IMR-90 (cell line): ENCODE measurements at regions not wholly inside any gene's neighbourhood (a gene's known extent, or its start where the extent isn't known, plus 50 kb on each side); places are given as distances from the start of the nearest gene placed in this dataset.

ENCODE experiments used
- ATAC-seq: fragments of 200-7000 bp; cut with Tn5 transposase; 2 replicates; pipeline ENCODE4 v1.9.1; 2020; ENCODE audit warnings: low read depth, mild to moderate bottlenecking, moderate library complexity
- BruUV-seq: library from RNA; stranded (reverse); fragments of 400-500 nt; replicated peaks from 2 replicates; lab custom pipeline; 2021; lab: Mats Ljungman, UMichigan
- CTCF ChIA-PET: fragments of 300-600 bp; formaldehyde crosslinking; extraction: SDS; loops from one replicate; lab custom pipeline; 2021; ENCODE audit warnings: antibody characterized with exemption; lab: Yijun Ruan, JAX
- POLR2A ChIA-PET: fragments of 300-600 bp; sonication (Branson Sonifier 250); formaldehyde crosslinking; loops from one replicate; lab custom pipeline; 2022; ENCODE audit warnings: antibody characterized with exemption; ENCODE audit not compliant: unreplicated experiment; lab: Charles Lee
- DNase-seq: peaks from one replicate; pipeline ENCODE4 v3.0.0; 2013
- H2AFZ ChIP-seq: replicated peaks from 2 replicates; pipeline ENCODE3; 2013; ENCODE audit warnings: low read length, mild to moderate bottlenecking; ENCODE audit not compliant: poor library complexity
- H2AK5ac ChIP-seq: 2 replicates; pipeline ENCODE4 v1.6.1; 2013; ENCODE audit warnings: low read depth, low read length, inconsistent platforms
- H2AK9ac ChIP-seq: replicated peaks from 2 replicates; pipeline ENCODE3; 2013; ENCODE audit warnings: mild to moderate bottlenecking, low read depth, low read length, moderate library complexity; ENCODE audit not compliant: poor library complexity
- H2BK120ac ChIP-seq: 2 replicates; pipeline ENCODE4 v1.6.1; 2013; ENCODE audit warnings: low read depth, low read length, inconsistent platforms
- H2BK15ac ChIP-seq: 3 replicates; pipeline ENCODE4 v1.6.1; 2013; ENCODE audit warnings: low read depth, low read length, inconsistent platforms
- H2BK20ac ChIP-seq: 2 replicates; pipeline ENCODE4 v1.6.1; 2013; ENCODE audit warnings: low read depth, mild to moderate bottlenecking, inconsistent platforms, low read length, moderate library complexity
- H2BK5ac ChIP-seq: 2 replicates; pipeline ENCODE4 v1.6.1; 2013; ENCODE audit warnings: mild to moderate bottlenecking, low read depth, low read length, inconsistent platforms; ENCODE audit not compliant: poor library complexity, severe bottlenecking
- H3K14ac ChIP-seq: replicated peaks from 2 replicates; pipeline ENCODE4 v1.6.1; 2013; ENCODE audit warnings: low read depth, low read length, inconsistent platforms
- H3K18ac ChIP-seq: 2 replicates; pipeline ENCODE4 v1.6.1; 2013; ENCODE audit warnings: low read depth, low read length, control low read depth
- H3K23ac ChIP-seq: 2 replicates; pipeline ENCODE4 v1.6.1; 2013; ENCODE audit warnings: low read depth, low read length, inconsistent platforms
- H3K27ac ChIP-seq: 2 replicates; pipeline ENCODE4 v1.5.1; 2013; ENCODE audit warnings: mild to moderate bottlenecking, control low read depth, low read length; ENCODE audit not compliant: insufficient read depth
- H3K27me3 ChIP-seq: 2 replicates; pipeline ENCODE4 v1.6.1; 2013; ENCODE audit warnings: low read length; ENCODE audit not compliant: control insufficient read depth, insufficient read depth
- H3K36me3 ChIP-seq: 2 replicates; pipeline ENCODE4 v1.6.1; 2013; ENCODE audit warnings: low read length, mixed read lengths; ENCODE audit not compliant: control insufficient read depth, insufficient read depth
- H3K4ac ChIP-seq: 2 replicates; pipeline ENCODE4 v1.6.1; 2013; ENCODE audit warnings: low read depth, low read length, inconsistent platforms
- H3K4me1 ChIP-seq: 2 replicates; pipeline ENCODE4 v1.6.1; 2013; ENCODE audit warnings: low read length, mixed read lengths; ENCODE audit not compliant: control insufficient read depth, insufficient read depth
- H3K4me2 ChIP-seq: 2 replicates; pipeline ENCODE4 v1.6.1; 2013; ENCODE audit warnings: low read depth, mild to moderate bottlenecking, control low read depth, low read length, moderate library complexity
- H3K4me3 ChIP-seq: 2 replicates; pipeline ENCODE4 v1.5.1; 2013; ENCODE audit warnings: low read depth, mild to moderate bottlenecking, control low read depth, low read length, moderate library complexity; ENCODE audit not compliant: insufficient read depth
- H3K56ac ChIP-seq: 2 replicates; pipeline ENCODE4 v1.6.1; 2013; ENCODE audit warnings: low read length, inconsistent platforms; ENCODE audit not compliant: insufficient read depth; ENCODE audit errors: extremely low read depth
- H3K79me1 ChIP-seq, 2 experiments: 2 replicates each; pipeline ENCODE4 v1.6.1; 2013; ENCODE audit warnings: low read length in 2 of 2, inconsistent platforms in 1 of 2, low read depth in 1 of 2
- H3K9ac ChIP-seq: 2 replicates; pipeline ENCODE4 v1.6.1; 2013; ENCODE audit warnings: low read depth, low read length, control low read depth
- H3K9me1 ChIP-seq: 2 replicates; pipeline ENCODE4 v1.6.1; 2013; ENCODE audit warnings: low read length, inconsistent platforms; ENCODE audit not compliant: insufficient read depth
- H3K9me3 ChIP-seq: 2 replicates; pipeline ENCODE4 v1.6.1; 2013; ENCODE audit warnings: low read length; ENCODE audit not compliant: control insufficient read depth, insufficient read depth
- H4K20me1 ChIP-seq: 2 replicates; pipeline ENCODE4 v1.6.1; 2013; ENCODE audit warnings: low read length, inconsistent platforms; ENCODE audit not compliant: insufficient read depth
- H4K5ac ChIP-seq: 2 replicates; pipeline ENCODE4 v1.6.1; 2013; ENCODE audit warnings: mild to moderate bottlenecking, low read depth, low read length, control low read depth
- H4K8ac ChIP-seq, 2 experiments: 2 replicates each; pipeline ENCODE4 v1.6.1; 2013; ENCODE audit warnings: low read depth in 2 of 2, low read length in 2 of 2, control low read depth in 1 of 2, inconsistent platforms in 1 of 2
- H4K91ac ChIP-seq: 2 replicates; pipeline ENCODE4 v1.6.1; 2013; ENCODE audit warnings: low read depth, low read length, inconsistent platforms; ENCODE audit not compliant: insufficient read depth
- BHLHE40 ChIP-seq: fragments of 150-350 bp; IDR thresholded peaks from 2 replicates; pipeline ENCODE4 v1.6.1; 2016; ENCODE audit warnings: mild to moderate bottlenecking, low read depth, low read length
- CEBPB ChIP-seq: IDR thresholded peaks from 2 replicates; pipeline ENCODE4 v1.6.1; 2012; ENCODE audit warnings: low read depth, low read length, improper control_type of control experiment
- CTCF ChIP-seq: conservative IDR thresholded peaks from 2 replicates; pipeline ENCODE4 v1.5.1; 2012; ENCODE audit warnings: mild to moderate bottlenecking, low read depth, low read length, improper control_type of control experiment
- ELK1 ChIP-seq: fragments of 150-350 bp; IDR thresholded peaks from 2 replicates; pipeline ENCODE4 v1.6.1; 2016; ENCODE audit warnings: low read depth, mild to moderate bottlenecking, low read length, moderate library complexity, borderline replicate concordance
- MAFK ChIP-seq: IDR thresholded peaks from 2 replicates; pipeline ENCODE4 v1.6.1; 2012; ENCODE audit warnings: low read depth, low read length, improper control_type of control experiment
- RCOR1 ChIP-seq: IDR thresholded peaks from 2 replicates; pipeline ENCODE4 v1.6.1; 2012; ENCODE audit warnings: mild to moderate bottlenecking, low read length, improper control_type of control experiment; ENCODE audit not compliant: insufficient replicate concordance
- SMC3 ChIP-seq: fragments of 150-350 bp; IDR thresholded peaks from 2 replicates; pipeline ENCODE4 v1.6.1; 2016; ENCODE audit warnings: low read depth, mild to moderate bottlenecking, antibody characterized with exemption, low read length, moderate library complexity
- USF2 ChIP-seq: fragments of 150-350 bp; IDR thresholded peaks from 2 replicates; pipeline ENCODE4 v1.6.1; 2017; ENCODE audit warnings: mild to moderate bottlenecking, antibody characterized with exemption, low read length, low read depth
- WGBS, 2 experiments: methylation state at CpG; one replicate each; pipeline versions ENCODE4 v1.1.5 to v1.1.7; 2013; ENCODE audit warnings: missing lambda C conversion rate in 2 of 2; ENCODE audit not compliant: insufficient read length in 1 of 2; ENCODE audit errors: extremely low coverage in 2 of 2; 5-methylcytosine and 5-hydroxymethylcytosine counted together
- dilution Hi-C: fragments of 300-500 bp; cut with HindIII; formaldehyde crosslinking; loops from one replicate; pipeline ENCODE4 v1.14.3; 2018; ENCODE audit warnings: low sequenced_read_pairs; ENCODE audit not compliant: unreplicated experiment
- in situ Hi-C: fragments of 300-500 bp; cut with MboI; formaldehyde crosslinking; loops from 3 replicates; pipeline ENCODE4 v1.14.3; 2019; ENCODE audit warnings: low sequenced_read_pairs, inconsistent platforms, mixed read lengths
- intact Hi-C: fragments of 100-400 bp; cut with micrococcal nuclease; formaldehyde crosslinking; loops from 2 replicates; pipeline ENCODE4 v1.10.0; 2022

GRCh38 chr2:83522891-83523493, 936.1 kb downstream of the SUCLG1 start:
- H3K27ac ChIP-seq: no peak overlapping the region
- POLR2A ChIA-PET: no interaction called here
- ATAC-seq: no peak
- H2BK20ac ChIP-seq: no peak overlapping the region
- H3K9me1 ChIP-seq: no peaks in the 10 kb centered on the region
- no peaks in the 10 kb centered on the region for H3K36me3 ChIP-seq
- H3K23ac ChIP-seq: no peak overlapping the region
- in situ Hi-C loops (no loop called here), dilution Hi-C loops (no loop called here), intact Hi-C loops (no loop called here)
- no peaks in the 10 kb centered on the region for H3K4me1 ChIP-seq
- H3K9ac ChIP-seq: no peak overlapping the region
- H3K4me2 ChIP-seq: no peak overlapping the region
- H3K14ac ChIP-seq: no peak overlapping the region
- 60% methylated on average over 1 of the region's 4 CpGs; no CpG with 5 or more reads in 1 of the 2 experiments for WGBS, 2 experiments
- H3K79me1 ChIP-seq: no peaks in the 10 kb centered on the region
- CTCF ChIA-PET: no interaction called here
- H3K56ac ChIP-seq: no peak overlapping the region
- no peak overlapping the region for H2BK120ac ChIP-seq
- no peaks in the 10 kb centered on the region for H4K20me1 ChIP-seq
- no peak overlapping the region for H4K91ac ChIP-seq
- no peak overlapping the region for H3K4me3 ChIP-seq
- no peak overlapping the region for H4K5ac ChIP-seq
- no peak for TF ChIP-seq MAFK
- no peak for TF ChIP-seq SMC3
- TF ChIP-seq ELK1: no peak
- no peak for TF ChIP-seq CEBPB
- no peak for TF ChIP-seq BHLHE40
- no peak for TF ChIP-seq USF2
- TF ChIP-seq CTCF: no peak
- no peak for TF ChIP-seq RCOR1
- H3K9me3 ChIP-seq: no peaks in the 10 kb centered on the region
- no peak overlapping the region for H2BK5ac ChIP-seq
- H2AK5ac ChIP-seq: no peak overlapping the region
- DNase-seq: no peak
- BruUV-seq: no TSS peak
- H2AK9ac ChIP-seq: no peak overlapping the region
- no peak overlapping the region for H2BK15ac ChIP-seq
- H4K8ac ChIP-seq: no peak overlapping the region
- no peak overlapping the region for H3K4ac ChIP-seq
- H3K18ac ChIP-seq: no peak overlapping the region
- no peak overlapping the region for H2AFZ ChIP-seq
- no peaks in the 10 kb centered on the region for H3K27me3 ChIP-seq
